Adrenal gland (tissue), 9 donors: ENCODE measurements at regions not wholly inside any gene's neighbourhood (a gene's known extent, or its start where the extent isn't known, plus 50 kb on each side); places are given as distances from the start of the nearest gene placed in this dataset.

Experiments used
- DNase-seq, 7 donors: peaks; one replicate each; pipeline ENCODE4 v3.0.0-alpha.2; 2019 to 2020
- H3K27ac ChIP-seq, 5 donors: fragments of 200-600 bp; sonication (generic) in 4 of 5; 1 replicate in 3 of 5; 2 replicates in 2 of 5; pipeline versions ENCODE4 v1.5.1 to v1.8.0; 2016 to 2020; ENCODE audit warnings: mild to moderate bottlenecking in 1 of 5
- H3K27me3 ChIP-seq: fragments of 200-600 bp; 2 replicates; pipeline ENCODE4 v1.8.0; 2021
- H3K36me3 ChIP-seq, 2 donors: fragments of 200-600 bp; replicated peaks in 1 of 2; 1 replicate in 1 of 2; 2 replicates in 1 of 2; pipeline versions ENCODE4 v1.5.1 to v1.8.0; 2018 to 2022
- H3K4me1 ChIP-seq, 2 donors: fragments of 200-600 bp; replicated peaks in 1 of 2; 1 replicate in 1 of 2; 2 replicates in 1 of 2; pipeline versions ENCODE4 v1.5.1 to v1.8.0; 2018 to 2021
- H3K4me3 ChIP-seq, 4 donors: fragments of 200-600 bp; sonication (generic) in 3 of 4; one replicate each; pipeline ENCODE4 v1.5.1; 2016 to 2018
- H3K9me3 ChIP-seq, 3 donors: fragments of 200-600 bp; sonication (generic) in 1 of 3; replicated peaks in 1 of 3; 1 replicate in 2 of 3; 2 replicates in 1 of 3; pipeline versions ENCODE4 v1.5.1 to v1.8.0; 2016 to 2021
- CTCF ChIP-seq, 6 experiments: fragments of 450-650 bp in 4 of 6; fragments of 200-600 bp in 2 of 6; sonication (generic) in 1 of 6; IDR thresholded peaks; 1 replicate in 5 of 6; 2 replicates in 1 of 6; pipeline versions ENCODE4 v1.5.1 to v1.8.0; 2016 to 2021; ENCODE audit warnings: antibody characterized with exemption in 6 of 6, mild to moderate bottlenecking in 2 of 6, moderate library complexity in 1 of 6
- POLR2A ChIP-seq, 2 donors: fragments of 450-650 bp; IDR thresholded peaks; one replicate each; pipeline ENCODE4 v1.6.1; 2017; ENCODE audit warnings: antibody characterized with exemption in 2 of 2, mild to moderate bottlenecking in 2 of 2, moderate library complexity in 1 of 2
- WGBS, 4 donors: extraction: QIAGEN DNeasy Blood & Tissue Kit in 2 of 4; methylation state at CpG; one replicate each; pipeline versions ENCODE4 v1.1.5 to v1.1.7; 2013 to 2017; 5-methylcytosine and 5-hydroxymethylcytosine counted together
- intact Hi-C, 2 donors: fragments of 100-400 bp; cut with DNase I; formaldehyde crosslinking; loops; one replicate each; pipeline versions ENCODE4 v1.14.1 to v1.15.0; 2022 to 2023
- small RNA-seq, 2 donors: library from RNA; depleted of rRNA; stranded (forward); fragments of <200 nt; gene quantifications; one replicate each; pipeline ENCODE3, GENCODE V24; 2016
- donor health status: healthy with polysubstance abuse.
- donor health status: Bipolar disorder and iron deficiency.
- donor health status: DM: yes; HTN: yes; CAD: no.
- donor health status: DM: no; HTN: no; CAD: no.
- donor health status: DM: no; HTN: no; CAD: no.

GRCh38 chr6:51553246-51554015 lies 534.0 kb downstream of the PKHD1 start:
- Histone ChIP-seq H3K27ac (no peak overlapping the region), H3K4me3 (no peak overlapping the region), H3K36me3 (no peaks in the 10 kb centered on the region), H3K27me3 (no peaks in the 10 kb centered on the region), H3K9me3 (no peaks in the 10 kb centered on the region), H3K4me1 (no peaks in the 10 kb centered on the region)
- TF ChIP-seq CTCF (IDR thresholded peaks at IDR 0.05) (no peak), POLR2A (IDR thresholded peaks at IDR 0.05) (no peak)
- peak in 2 of 7 donors; percentile 19 to 86 for DNase-seq
- intact Hi-C loops: no loop called here
- 74 to 79% (median 77%) methylated on average over 14 to 19 of the region's 19 CpGs for WGBS, 4 donors

- Histone ChIP-seq H3K4me1 (no peaks in the 10 kb centered on the region), H3K36me3 (no peaks in the 10 kb centered on the region), H3K27me3 (no peaks in the 10 kb centered on the region), H3K9me3 (no peaks in the 10 kb centered on the region), H3K27ac (no peak overlapping the region), H3K4me3 (no peak overlapping the region)
- no peak for DNase-seq
- TF ChIP-seq POLR2A (IDR thresholded peaks at IDR 0.05) (no peak), CTCF (IDR thresholded peaks at IDR 0.05) (no peak)
- WGBS, 4 donors: 60 to 67% (median 65%) methylated on average over 3 of the region's 3 CpGs
- intact Hi-C loops: no loop called here
Observed at GRCh38 chr6:51554029-51554428, 533.4 kb downstream of the PKHD1 start.

GRCh38 chr6:51559059-51559458 lies 528.4 kb downstream of the PKHD1 start:
- intact Hi-C loops: no loop called here

GRCh38 chr6:51562198-51562597 lies 525.2 kb downstream of the PKHD1 start:
- H3K36me3 ChIP-seq: no peaks in the 10 kb centered on the region
- no peaks in the 10 kb centered on the region for H3K9me3 ChIP-seq
- no peaks in the 10 kb centered on the region for H3K4me1 ChIP-seq
- no peak for DNase-seq
- WGBS, 4 donors: 18 to 42% (median 36%) methylated on average over 1 of the region's 1 CpG
- H3K27me3 ChIP-seq: no peaks in the 10 kb centered on the region
- no peak for TF ChIP-seq POLR2A (IDR thresholded peaks at IDR 0.05)
- no peak for TF ChIP-seq CTCF (IDR thresholded peaks at IDR 0.05)
- H3K27ac ChIP-seq: no peak overlapping the region
- no peak overlapping the region for H3K4me3 ChIP-seq
- intact Hi-C loops: no loop called here

More at GRCh38 chr6:51559059-51559458, 528.4 kb downstream of the PKHD1 start:
- no peaks in the 10 kb centered on the region for H3K4me1 ChIP-seq
- no peak overlapping the region for H3K27ac ChIP-seq
- WGBS, 4 donors: 66 to 74% (median 70%) methylated on average over 2 of the region's 2 CpGs
- TF ChIP-seq POLR2A (IDR thresholded peaks at IDR 0.05) (no peak), CTCF (IDR thresholded peaks at IDR 0.05) (peak in 1 of 6 experiments; percentile 13)
- no peaks in the 10 kb centered on the region for H3K9me3 ChIP-seq
- no peak for DNase-seq
- H3K4me3 ChIP-seq: no peak overlapping the region
- H3K36me3 ChIP-seq: no peaks in the 10 kb centered on the region
- no peaks in the 10 kb centered on the region for H3K27me3 ChIP-seq

Small RNA genes in the stretch of these regions (small RNA-seq; reads per million reads assigned to genes)
- gene RF00572: 0.08 to 0.36 reads per million in 2 donors
